Panc1 (cell line): ENCODE measurements at regions not wholly inside any gene's neighbourhood (a gene's known extent, or its start where the extent isn't known, plus 50 kb on each side); places are given as distances from the start of the nearest gene placed in this dataset.

Experiments
- CTCF ChIP-seq: fragments of 450-650 bp; IDR thresholded peaks from 2 replicates; pipeline ENCODE4 v1.5.1; 2017; ENCODE audit warnings: mild to moderate bottlenecking
- POLR2AphosphoS5 ChIP-seq: IDR thresholded peaks from 2 replicates; pipeline ENCODE4 v1.6.1; 2012; ENCODE audit warnings: mild to moderate bottlenecking, low read depth, low read length, moderate library complexity
- REST ChIP-seq, 2 experiments: IDR thresholded peaks; 2 replicates each; pipeline ENCODE4 v1.6.1; 2011 to 2012; ENCODE audit warnings: low read depth in 2 of 2, control low read depth in 1 of 2, low read length in 1 of 2, mild to moderate bottlenecking in 1 of 2, moderate library complexity in 1 of 2; ENCODE audit not compliant: insufficient read depth in 1 of 2
- SIN3A ChIP-seq: IDR thresholded peaks from 2 replicates; pipeline ENCODE4 v1.6.1; 2012; ENCODE audit warnings: low read depth, mild to moderate bottlenecking, low read length, moderate library complexity, borderline replicate concordance; ENCODE audit not compliant: insufficient read depth

- TF ChIP-seq CTCF (no peak), SIN3A (no peak), POLR2AphosphoS5 (no peak), REST (IDR thresholded peaks at IDR 0.05; ENCODE audit: insufficient read depth in 1 of 2, low read depth in 2 of 2, low read length in 1 of 2) (no peak)
These were observed 205.7 kb downstream of the REEP3 start for GRCh38 chr10:63726867-63727266.
